ENCODE measurements at regions not wholly inside any gene's neighbourhood (a gene's known extent, or its start where the extent isn't known, plus 50 kb on each side); places are given as distances from the start of the nearest gene placed in this dataset.
A peak's percentile ranks its signal among the peaks of the same experiment; 100 is the strongest.
"Not testable (repeated sequence)": the region's sequence is repeated elsewhere in the genome, so short reads cannot be mapped to it uniquely, and the experiment has no call there.

DNA sequence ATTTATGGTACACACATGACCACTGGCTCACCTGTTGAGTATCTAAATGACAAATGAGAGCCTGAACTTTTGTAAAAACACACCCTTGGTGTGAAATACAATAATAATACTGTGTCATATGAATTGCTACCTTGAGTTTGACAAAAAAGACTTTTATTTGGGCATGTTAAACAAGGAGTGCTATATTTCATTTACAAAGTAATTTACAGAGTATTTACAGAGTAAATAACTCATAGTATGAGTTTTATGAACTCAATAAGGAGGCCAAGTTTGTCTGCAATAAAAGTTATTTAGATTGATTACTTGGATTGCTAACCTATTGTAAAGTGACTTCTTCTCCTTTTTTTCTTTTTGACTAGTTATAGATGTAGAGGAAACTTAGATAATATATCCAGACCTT is 146.0 kb upstream of the NUDT12 start:
- Histone ChIP-seq H3K4me1 (ENCODE audit: insufficient read depth, low read length) (no peaks in the 10 kb centered on the region), H3K36me3 (ENCODE audit: insufficient read depth, low read length) (no peaks in the 10 kb centered on the region), H3K4me3 (ENCODE audit: low read length) (no peak overlapping the region), H3K27me3 (ENCODE audit: insufficient read depth, low read length) (no peaks in the 10 kb centered on the region), H3K9ac (ENCODE audit: low read depth, low read length) (no peak overlapping the region), H3K27ac (ENCODE audit: low read depth, low read length) (no peak overlapping the region), H3K9me3 (ENCODE audit: insufficient read depth, low read depth, low read length) (no peaks in the 10 kb centered on the region)

GRCh38 chr5:103706939-103707682 is 144.5 kb upstream of the NUDT12 start:
- Histone ChIP-seq H3K27me3 (ENCODE audit: insufficient read depth, low read length) (no peaks in the 10 kb centered on the region), H3K36me3 (ENCODE audit: insufficient read depth, low read length) (no peaks in the 10 kb centered on the region), H3K9ac (ENCODE audit: low read depth, low read length) (no peak overlapping the region), H3K4me1 (ENCODE audit: insufficient read depth, low read length) (no peaks in the 10 kb centered on the region), H3K9me3 (ENCODE audit: insufficient read depth, low read depth, low read length) (no peaks in the 10 kb centered on the region), H3K4me3 (ENCODE audit: low read length) (no peak overlapping the region), H3K27ac (ENCODE audit: low read depth, low read length) (no peak overlapping the region)
- WGBS = 97% methylated on average over 4 of the region's 4 CpGs

DNA sequence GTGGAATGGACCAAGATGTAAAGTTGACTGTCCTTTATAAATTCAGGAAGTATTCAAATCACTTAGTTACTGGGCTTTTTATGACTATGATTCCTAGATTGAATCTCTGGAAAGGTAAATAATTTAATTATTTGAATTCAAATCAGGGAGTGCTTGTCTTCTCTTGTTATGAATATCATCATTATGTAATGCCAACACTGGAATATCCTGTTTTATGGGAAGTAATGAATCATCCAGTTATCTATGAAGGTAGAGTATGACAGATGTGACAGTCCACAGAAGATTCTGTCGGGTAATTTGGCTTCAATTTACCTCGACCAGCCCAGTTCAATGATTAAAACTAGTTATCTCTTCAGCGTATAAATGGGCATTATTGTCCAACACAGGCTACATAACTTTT is 141.0 kb upstream of the NUDT12 start:
- no peak overlapping the region for H3K27ac ChIP-seq (ENCODE audit: low read depth, low read length)
- H3K9ac ChIP-seq (ENCODE audit: low read depth, low read length) = no peak overlapping the region
- no peaks in the 10 kb centered on the region for H3K27me3 ChIP-seq (ENCODE audit: insufficient read depth, low read length)
- no peaks in the 10 kb centered on the region for H3K9me3 ChIP-seq (ENCODE audit: insufficient read depth, low read depth, low read length)
- no peak overlapping the region for H3K4me3 ChIP-seq (ENCODE audit: low read length)
- 86% methylated on average over 3 of the region's 3 CpGs for WGBS
- H3K4me1 ChIP-seq (ENCODE audit: insufficient read depth, low read length) = no peaks in the 10 kb centered on the region
- no peaks in the 10 kb centered on the region for H3K36me3 ChIP-seq (ENCODE audit: insufficient read depth, low read length)

- 93% methylated on average over 2 of the region's 2 CpGs for WGBS
- Histone ChIP-seq H3K36me3 (ENCODE audit: insufficient read depth, low read length) (no peaks in the 10 kb centered on the region), H3K4me1 (ENCODE audit: insufficient read depth, low read length) (no peaks in the 10 kb centered on the region), H3K27ac (ENCODE audit: low read depth, low read length) (no peak overlapping the region), H3K4me3 (ENCODE audit: low read length) (no peak overlapping the region), H3K27me3 (ENCODE audit: insufficient read depth, low read length) (no peaks in the 10 kb centered on the region), H3K9me3 (ENCODE audit: insufficient read depth, low read depth, low read length) (no peaks in the 10 kb centered on the region), H3K9ac (ENCODE audit: low read depth, low read length) (no peak overlapping the region)
Measured at GRCh38 chr5:103693517-103693916, 130.9 kb upstream of the NUDT12 start.

DNA sequence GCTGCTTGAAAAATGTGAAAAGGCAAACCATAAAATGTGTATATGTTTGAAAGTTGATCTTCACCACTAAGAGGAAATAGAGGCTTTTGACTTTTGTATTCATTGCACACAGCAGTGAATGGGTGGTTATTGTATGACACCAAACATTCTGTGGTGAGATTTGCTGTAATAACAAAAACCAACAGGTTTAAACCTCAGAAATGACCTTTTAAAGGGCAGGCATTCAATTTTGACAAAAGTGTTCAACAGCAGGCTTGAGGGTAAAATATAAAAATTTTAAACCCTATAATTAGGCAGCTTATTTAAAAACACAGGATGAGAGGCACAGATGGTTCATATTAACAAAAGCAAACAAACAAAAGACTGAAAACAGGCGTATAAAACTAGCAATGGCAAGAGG is 128.1 kb upstream of the NUDT12 start:
- 100% methylated on average over 1 of the region's 1 CpG for WGBS
- H3K36me3 ChIP-seq (ENCODE audit: insufficient read depth, low read length) = no peaks in the 10 kb centered on the region
- no peaks in the 10 kb centered on the region for H3K9me3 ChIP-seq (ENCODE audit: insufficient read depth, low read depth, low read length)
- H3K4me1 ChIP-seq (ENCODE audit: insufficient read depth, low read length) = no peaks in the 10 kb centered on the region
- no peak overlapping the region for H3K9ac ChIP-seq (ENCODE audit: low read depth, low read length)
- no peak overlapping the region for H3K4me3 ChIP-seq (ENCODE audit: low read length)
- H3K27ac ChIP-seq (ENCODE audit: low read depth, low read length) = no peak overlapping the region
- no peaks in the 10 kb centered on the region for H3K27me3 ChIP-seq (ENCODE audit: insufficient read depth, low read length)

DNA sequence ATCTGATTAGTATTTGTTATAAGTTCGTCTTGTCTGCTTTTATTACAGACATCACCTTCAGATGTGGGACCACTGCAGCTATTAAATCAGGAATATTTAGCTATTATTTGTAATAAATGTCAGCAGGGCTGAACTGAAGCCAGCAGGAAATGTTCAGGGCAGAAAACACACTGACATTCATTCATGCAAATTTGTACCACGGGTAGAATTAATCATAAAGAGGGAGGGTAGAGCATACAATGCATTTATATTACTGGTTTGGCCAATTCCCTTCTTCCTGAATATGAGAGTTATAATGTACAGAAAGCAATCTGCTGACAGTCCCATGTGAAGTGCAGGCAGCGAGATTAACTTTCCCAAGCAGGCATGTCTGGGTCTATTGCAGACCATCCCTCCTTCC is 117.3 kb upstream of the NUDT12 start:
- Histone ChIP-seq H3K9me3 (ENCODE audit: insufficient read depth, low read depth, low read length) (no peaks in the 10 kb centered on the region), H3K27me3 (ENCODE audit: insufficient read depth, low read length) (no peaks in the 10 kb centered on the region), H3K4me1 (ENCODE audit: insufficient read depth, low read length) (peaks cover 5% of the 10 kb centered on the region), H3K4me3 (ENCODE audit: low read length) (no peak overlapping the region), H3K27ac (ENCODE audit: low read depth, low read length) (no peak overlapping the region), H3K36me3 (ENCODE audit: insufficient read depth, low read length) (no peaks in the 10 kb centered on the region), H3K9ac (ENCODE audit: low read depth, low read length) (no peak overlapping the region)
- 57% methylated on average over 3 of the region's 3 CpGs for WGBS

GRCh38 chr5:103676198-103676597 is 113.6 kb upstream of the NUDT12 start:
- H3K27me3 ChIP-seq (ENCODE audit: insufficient read depth, low read length); H3K4me3 ChIP-seq (ENCODE audit: low read length); H3K9me3 ChIP-seq (ENCODE audit: insufficient read depth, low read depth, low read length); H3K4me1 ChIP-seq (ENCODE audit: insufficient read depth, low read length); H3K36me3 ChIP-seq (ENCODE audit: insufficient read depth, low read length); H3K9ac ChIP-seq (ENCODE audit: low read depth, low read length): not testable (repeated sequence)
- peak overlapping the region; percentile 33; the same call in 1 of the 2 replicates for H3K27ac ChIP-seq (ENCODE audit: low read depth, low read length)
- 72% methylated on average over 4 of the region's 5 CpGs for WGBS

GRCh38 chr5:103674739-103675138 is 112.2 kb upstream of the NUDT12 start:
- Histone ChIP-seq H3K4me1 (ENCODE audit: insufficient read depth, low read length) (peaks cover 5% of the 10 kb centered on the region), H3K27ac (ENCODE audit: low read depth, low read length) (no peak overlapping the region), H3K9ac (ENCODE audit: low read depth, low read length) (no peak overlapping the region), H3K36me3 (ENCODE audit: insufficient read depth, low read length) (no peaks in the 10 kb centered on the region), H3K9me3 (ENCODE audit: insufficient read depth, low read depth, low read length) (no peaks in the 10 kb centered on the region), H3K27me3 (ENCODE audit: insufficient read depth, low read length) (no peaks in the 10 kb centered on the region), H3K4me3 (ENCODE audit: low read length) (no peak overlapping the region)
- WGBS = 90% methylated on average over 3 of the region's 3 CpGs

DNA sequence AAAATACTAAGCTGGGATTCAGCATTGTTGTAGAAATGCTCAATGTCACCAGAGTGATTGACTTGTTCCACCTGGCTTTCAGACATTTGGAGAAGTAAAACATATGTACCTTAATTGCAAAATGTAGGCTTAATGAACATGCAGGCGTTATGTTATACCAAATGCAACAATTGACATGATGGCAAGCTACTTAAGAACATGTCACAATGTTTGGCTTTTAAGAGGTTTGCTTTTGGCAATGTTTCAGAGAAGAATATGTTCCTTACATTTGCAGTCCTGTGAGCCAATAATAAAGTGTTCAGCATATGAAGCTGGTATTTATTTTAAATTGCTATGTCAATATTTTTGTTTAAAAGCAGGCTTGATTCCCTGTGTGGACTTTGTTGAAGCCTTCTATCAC is 111.7 kb upstream of the NUDT12 start:
- no peak overlapping the region for H3K9ac ChIP-seq (ENCODE audit: low read depth, low read length)
- H3K36me3 ChIP-seq (ENCODE audit: insufficient read depth, low read length) = no peaks in the 10 kb centered on the region
- H3K27me3 ChIP-seq (ENCODE audit: insufficient read depth, low read length) = no peaks in the 10 kb centered on the region
- no peak overlapping the region for H3K4me3 ChIP-seq (ENCODE audit: low read length)
- H3K27ac ChIP-seq (ENCODE audit: low read depth, low read length) = no peak overlapping the region
- H3K4me1 ChIP-seq (ENCODE audit: insufficient read depth, low read length) = peaks cover 5% of the 10 kb centered on the region
- no peaks in the 10 kb centered on the region for H3K9me3 ChIP-seq (ENCODE audit: insufficient read depth, low read depth, low read length)
- WGBS = 96% methylated on average over 1 of the region's 1 CpG

GRCh38 chr5:103669615-103670014 is 107.0 kb upstream of the NUDT12 start:
- no peak overlapping the region for H3K9ac ChIP-seq (ENCODE audit: low read depth, low read length)
- no peaks in the 10 kb centered on the region for H3K27me3 ChIP-seq (ENCODE audit: insufficient read depth, low read length)
- no peaks in the 10 kb centered on the region for H3K4me1 ChIP-seq (ENCODE audit: insufficient read depth, low read length)
- 93% methylated on average over 4 of the region's 5 CpGs for WGBS
- H3K36me3 ChIP-seq (ENCODE audit: insufficient read depth, low read length) = no peaks in the 10 kb centered on the region
- no peak overlapping the region for H3K4me3 ChIP-seq (ENCODE audit: low read length)
- H3K9me3 ChIP-seq (ENCODE audit: insufficient read depth, low read depth, low read length) = no peaks in the 10 kb centered on the region
- H3K27ac ChIP-seq (ENCODE audit: low read depth, low read length) = no peak overlapping the region

DNA sequence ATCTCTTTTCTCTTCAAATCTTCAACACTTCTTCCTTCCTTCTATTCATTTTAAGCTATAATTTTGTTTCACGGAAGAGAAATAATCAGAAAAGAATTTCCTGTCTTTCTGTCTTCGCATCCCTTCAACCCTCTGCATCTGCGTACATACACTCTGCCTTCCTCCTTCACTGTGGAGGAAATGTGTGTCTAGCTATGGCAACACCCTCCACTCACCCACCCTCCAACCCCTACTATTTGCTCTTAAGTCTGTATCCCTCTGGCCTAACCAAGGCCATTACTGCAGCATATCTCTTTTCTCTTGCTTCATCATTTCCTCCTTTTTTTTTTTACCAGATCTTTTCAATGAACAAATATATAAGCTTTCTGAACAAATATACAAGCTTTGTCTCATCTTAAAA is 105.7 kb upstream of the NUDT12 start:
- WGBS = 100% methylated on average over 2 of the region's 3 CpGs
- no peak overlapping the region for H3K27ac ChIP-seq (ENCODE audit: low read depth, low read length)
- H3K27me3 ChIP-seq (ENCODE audit: insufficient read depth, low read length) = no peaks in the 10 kb centered on the region
- no peaks in the 10 kb centered on the region for H3K36me3 ChIP-seq (ENCODE audit: insufficient read depth, low read length)
- no peak overlapping the region for H3K9ac ChIP-seq (ENCODE audit: low read depth, low read length)
- H3K4me3 ChIP-seq (ENCODE audit: low read length) = no peak overlapping the region
- no peaks in the 10 kb centered on the region for H3K4me1 ChIP-seq (ENCODE audit: insufficient read depth, low read length)
- peaks cover 5% of the 10 kb centered on the region; the same call in 1 of the 2 replicates for H3K9me3 ChIP-seq (ENCODE audit: insufficient read depth, low read depth, low read length)

DNA sequence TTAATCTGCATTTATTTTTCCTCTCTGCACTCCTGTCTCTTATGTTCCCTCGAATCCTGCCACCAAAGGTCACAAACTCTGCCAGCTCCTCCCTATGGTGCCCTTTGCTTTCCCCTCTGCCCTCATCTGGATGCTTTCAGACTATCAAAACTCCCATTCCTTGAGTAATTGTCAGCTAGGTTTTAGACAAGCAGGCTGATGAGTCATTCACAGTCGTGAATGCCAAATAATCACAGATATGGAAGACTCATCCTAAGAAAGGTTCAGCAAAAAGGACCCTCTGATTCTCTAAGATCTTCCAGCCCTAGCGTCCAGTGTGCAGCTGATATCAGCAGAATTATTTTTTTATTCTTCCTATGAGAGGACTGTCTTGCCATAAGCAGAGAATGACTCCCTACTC is 104.5 kb upstream of the NUDT12 start:
- no peak overlapping the region for H3K4me3 ChIP-seq (ENCODE audit: low read length)
- WGBS = 88% methylated on average over 3 of the region's 3 CpGs
- H3K9ac ChIP-seq (ENCODE audit: low read depth, low read length) = no peak overlapping the region
- peaks cover 14% of the 10 kb centered on the region for H3K9me3 ChIP-seq (ENCODE audit: insufficient read depth, low read depth, low read length)
- no peak overlapping the region for H3K27ac ChIP-seq (ENCODE audit: low read depth, low read length)
- no peaks in the 10 kb centered on the region for H3K36me3 ChIP-seq (ENCODE audit: insufficient read depth, low read length)
- no peaks in the 10 kb centered on the region for H3K27me3 ChIP-seq (ENCODE audit: insufficient read depth, low read length)
- no peaks in the 10 kb centered on the region for H3K4me1 ChIP-seq (ENCODE audit: insufficient read depth, low read length)

Data from HUES64 (cell line).